HG03442 (cell line): ENCODE measurements at regions not wholly inside any gene's neighbourhood (a gene's known extent, or its start where the extent isn't known, plus 50 kb on each side); places are given as distances from the start of the nearest gene placed in this dataset.

ENCODE experiments used
- ATAC-seq: cut with Tn5 transposase; IDR thresholded peaks from one replicate; pipeline ENCODE4 v1.9.1; 2021; ENCODE audit warnings: mild to moderate bottlenecking, moderate library complexity; ENCODE audit not compliant: unreplicated experiment

GRCh38 chr3:168191856-168192255, 96.1 kb upstream of the GOLIM4 start:
- ATAC-seq = no peak

GRCh38 chr3:168187233-168187632, 91.5 kb upstream of the GOLIM4 start:
- ATAC-seq = no peak

- ATAC-seq = no peak
These were observed 90.7 kb upstream of the GOLIM4 start for GRCh38 chr3:168186293-168186983.

GRCh38 chr3:168183774-168184173, 88.0 kb upstream of the GOLIM4 start:
- no peak for ATAC-seq

GRCh38 chr3:168168743-168169142, 73.0 kb upstream of the GOLIM4 start:
- ATAC-seq = no peak

GRCh38 chr3:168165390-168166269, 69.9 kb upstream of the GOLIM4 start:
- peak; percentile 78 for ATAC-seq

- ATAC-seq = no peak
These were observed 66.4 kb upstream of the GOLIM4 start for GRCh38 chr3:168162172-168162571.

GRCh38 chr3:168161696-168162095, 66.0 kb upstream of the GOLIM4 start:
- ATAC-seq = no peak

GRCh38 chr3:168157903-168158302, 62.2 kb upstream of the GOLIM4 start:
- no peak for ATAC-seq

- ATAC-seq = no peak
These were observed 61.5 kb upstream of the GOLIM4 start for GRCh38 chr3:168157099-168157700.

DNA sequence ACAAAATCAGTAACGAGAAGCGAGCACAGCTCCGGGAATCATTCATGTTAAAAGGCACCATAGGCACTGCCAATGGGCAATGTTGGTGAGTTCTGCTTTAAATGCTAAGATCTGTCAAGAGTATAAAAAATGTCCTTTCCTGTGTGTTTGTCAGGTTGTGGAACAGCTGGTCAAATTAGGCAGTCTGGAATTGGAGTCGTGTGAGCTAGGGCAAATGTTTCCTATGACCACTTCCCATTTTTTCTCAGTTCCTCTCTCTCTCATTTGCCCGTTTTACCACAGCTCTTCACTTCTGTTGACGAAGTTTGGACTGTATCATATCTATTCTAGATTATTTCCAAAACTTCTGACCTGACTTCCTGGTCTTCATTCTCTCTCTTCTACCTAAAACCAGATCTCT, 60.8 kb upstream of the GOLIM4 start:
- ATAC-seq = peak; percentile 34

- no peak for ATAC-seq
These were observed 59.6 kb upstream of the GOLIM4 start for GRCh38 chr3:168155303-168155702.

DNA sequence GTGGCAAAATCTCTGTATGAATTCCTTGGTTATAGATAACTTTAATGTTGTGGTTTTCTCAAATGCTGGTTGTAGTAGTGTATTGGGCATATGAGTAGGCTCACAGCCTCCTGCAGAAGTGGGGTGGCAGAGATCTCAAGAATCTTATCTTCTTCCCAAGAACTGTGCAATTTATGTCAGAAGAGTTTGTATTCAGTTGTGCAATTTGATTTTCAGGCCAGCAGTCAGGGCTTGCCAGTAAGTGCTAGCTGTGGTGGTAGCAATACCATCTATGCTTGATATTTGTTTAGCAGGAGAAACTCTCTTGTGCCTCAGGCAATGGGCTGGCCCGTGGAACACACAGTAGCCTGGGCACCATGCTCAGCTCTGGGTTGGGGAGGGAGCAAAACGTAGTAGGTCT, 58.4 kb upstream of the GOLIM4 start:
- ATAC-seq = no peak

- no peak for ATAC-seq
These were observed 56.4 kb upstream of the GOLIM4 start for GRCh38 chr3:168152149-168152548.
